Activated CD4-positive, alpha-beta memory T cell treated with anti-CD3 and anti-CD28 coated beads, Interleukin-2, amount 10 ng/mL, durations not matched to agents 7 days and 5 days (primary cell): ENCODE measurements at regions not wholly inside any gene's neighbourhood (a gene's known extent, or its start where the extent isn't known, plus 50 kb on each side); places are given as distances from the start of the nearest gene placed in this dataset.
"Not testable (repeated sequence)": the region's sequence is repeated elsewhere in the genome, so short reads cannot be mapped to it uniquely, and the experiment has no call there.

ENCODE experiments used
- CTCF ChIA-PET: fragments of 350-600 bp; sonication (Branson Sonifier 250); formaldehyde crosslinking; loops from one replicate; lab custom pipeline; 2021; ENCODE audit warnings: antibody characterized with exemption, inconsistent platforms; lab: Charles Lee
- POLR2A ChIA-PET: fragments of 350-600 bp; sonication (Branson Sonifier 250); formaldehyde crosslinking; loops from one replicate; lab custom pipeline; 2021; ENCODE audit warnings: antibody characterized with exemption; lab: Charles Lee
- DNase-seq: peaks from one replicate; pipeline ENCODE4 v3.0.0-alpha.2; 2020
- H3K27ac Mint-ChIP-seq: one replicate; pipeline ENCODE4 v1.8.0; 2021; ENCODE audit warnings: mild to moderate bottlenecking, mixed read lengths
- H3K27me3 Mint-ChIP-seq: one replicate; pipeline ENCODE4 v1.8.0; 2021; ENCODE audit warnings: mixed read lengths
- H3K36me3 Mint-ChIP-seq: one replicate; pipeline ENCODE4 v1.8.0; 2021; ENCODE audit warnings: low read depth, mixed read lengths
- H3K4me1 Mint-ChIP-seq: one replicate; pipeline ENCODE4 v1.8.0; 2021; ENCODE audit warnings: mixed read lengths
- H3K4me3 Mint-ChIP-seq: one replicate; pipeline ENCODE4 v1.8.0; 2021; ENCODE audit warnings: mild to moderate bottlenecking, mixed read lengths
- H3K9me3 Mint-ChIP-seq: one replicate; pipeline ENCODE4 v1.8.0; 2021; ENCODE audit warnings: mixed read lengths

- DNase-seq, result peak; percentile 79
Measured at GRCh38 chr2:7744827-7745226, 827.6 kb downstream of the RNF144A start.

DNA sequence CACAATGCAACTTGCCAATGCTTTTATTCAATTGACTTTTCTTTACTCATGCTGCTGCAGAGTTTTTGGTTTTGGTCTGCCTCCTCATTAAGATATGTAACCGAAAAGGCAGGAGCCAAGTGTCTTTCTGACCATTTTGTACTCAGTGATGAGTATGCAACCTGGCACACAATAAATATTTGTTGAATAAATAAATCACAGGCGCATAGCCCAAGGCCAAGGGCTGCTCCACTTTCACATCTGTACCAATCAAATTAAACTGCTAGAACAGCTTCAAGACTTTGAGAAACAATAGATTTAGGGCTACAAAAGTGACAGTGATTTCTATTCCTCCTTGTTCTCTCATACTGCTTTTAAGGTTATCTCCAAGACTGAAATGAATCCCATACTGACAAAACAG, 828.2 kb downstream of the RNF144A start:
- peak overlapping the region; percentile 14 for H3K27ac Mint-ChIP-seq
- no peaks in the 10 kb centered on the region for H3K27me3 Mint-ChIP-seq
- H3K4me1 Mint-ChIP-seq, result peaks cover 45% of the 10 kb centered on the region
- H3K36me3 Mint-ChIP-seq, result peaks cover 57% of the 10 kb centered on the region
- DNase-seq, result no peak
- ChIA-PET CTCF (interaction anchor here (1.0 kb wide), 1 partner anchor 20 kb away, joined by 4 read pairs; no protein-coding TSS in a partner anchor), POLR2A (interaction anchor here (0.7 to 2.9 kb wide), 4 partner anchors 12 to 939 kb away, joined by 3 to 26 read pairs (median 3); no protein-coding TSS in a partner anchor)
- H3K4me3 Mint-ChIP-seq, result no peak overlapping the region
- peaks cover 26% of the 10 kb centered on the region for H3K9me3 Mint-ChIP-seq

More at GRCh38 chr2:7744827-7745226, 827.6 kb downstream of the RNF144A start:
- Mint-ChIP-seq H3K4me1 (peaks cover 46% of the 10 kb centered on the region), H3K4me3 (peak overlapping the region; percentile 11), H3K9me3 (peaks cover 25% of the 10 kb centered on the region), H3K36me3 (peaks cover 62% of the 10 kb centered on the region), H3K27ac (peak overlapping the region; percentile 14), H3K27me3 (no peaks in the 10 kb centered on the region)
- ChIA-PET CTCF (interaction anchor here (1.0 kb wide), 1 partner anchor 20 kb away, joined by 4 read pairs; no protein-coding TSS in a partner anchor), POLR2A (interaction anchor here (0.7 to 2.9 kb wide), 5 partner anchors 12 to 940 kb away, joined by 3 to 26 read pairs (median 3); partner anchors contain the start of gene ID2)

DNA sequence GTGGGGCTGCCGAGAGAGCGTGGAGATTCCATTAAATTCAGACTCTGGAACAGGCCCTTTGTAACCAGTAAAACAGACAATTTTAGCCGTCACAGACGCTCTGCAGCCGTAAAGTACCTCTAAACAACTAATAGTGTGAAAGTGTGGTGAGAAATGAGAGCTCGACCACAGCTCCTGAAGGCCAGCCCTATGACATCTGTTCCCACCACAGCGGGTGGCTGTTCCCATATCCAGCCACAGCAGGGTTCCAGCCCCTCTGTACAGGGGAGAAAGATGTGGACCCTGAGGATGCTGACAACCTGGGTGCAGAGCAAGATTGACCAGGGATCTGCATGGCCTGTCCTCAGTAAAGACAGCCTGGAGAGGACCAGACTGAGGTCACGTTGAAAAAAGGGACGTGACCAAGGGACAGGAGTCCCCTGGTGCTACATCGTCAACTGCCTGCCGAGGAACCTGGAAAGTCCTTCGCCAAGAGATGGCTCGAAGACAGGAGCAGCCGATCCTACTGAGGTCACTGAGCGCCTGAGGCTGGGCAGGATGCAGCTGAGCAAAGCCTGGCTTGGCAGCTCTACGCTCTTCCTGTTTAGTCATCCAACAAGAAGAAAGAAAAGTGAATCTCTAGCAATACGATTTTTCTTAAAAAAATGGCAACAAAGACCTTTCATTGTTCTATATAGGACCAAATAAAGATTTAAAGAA, 831.7 kb downstream of the RNF144A start:
- Mint-ChIP-seq H3K9me3 (peaks cover 28% of the 10 kb centered on the region), H3K4me3 (no peak overlapping the region), H3K27me3 (no peaks in the 10 kb centered on the region), H3K27ac (peak overlapping the region; percentile 48), H3K4me1 (peaks cover 37% of the 10 kb centered on the region), H3K36me3 (peaks cover 43% of the 10 kb centered on the region)
- DNase-seq, result peak; percentile 37
- ChIA-PET CTCF (interaction anchor here (1.1 to 2.1 kb wide), 2 partner anchors 22 to 77 kb away, joined by 3 to 5 read pairs; no protein-coding TSS in a partner anchor), POLR2A (interaction anchor here (1.1 to 3.1 kb wide), 6 partner anchors 10 to 43 kb away, joined by 3 to 13 read pairs (median 5); no protein-coding TSS in a partner anchor)

GRCh38 chr2:7749895-7750559, 832.8 kb downstream of the RNF144A start:
- ChIA-PET CTCF (interaction anchor here (0.8 to 2.1 kb wide), 4 partner anchors 23 to 322 kb away, joined by 3 to 6 read pairs (median 4); no protein-coding TSS in a partner anchor), POLR2A (interaction anchor here (0.7 to 1.6 kb wide), 3 partner anchors 25 to 1048 kb away, joined by 3 to 9 read pairs (median 3); no protein-coding TSS in a partner anchor)
- peaks cover 30% of the 10 kb centered on the region for H3K9me3 Mint-ChIP-seq
- no peaks in the 10 kb centered on the region for H3K27me3 Mint-ChIP-seq
- H3K4me3 Mint-ChIP-seq, result no peak overlapping the region
- no peak overlapping the region for H3K27ac Mint-ChIP-seq
- H3K4me1 Mint-ChIP-seq, result peaks cover 25% of the 10 kb centered on the region
- peaks cover 44% of the 10 kb centered on the region for H3K36me3 Mint-ChIP-seq
- no peak for DNase-seq

DNA sequence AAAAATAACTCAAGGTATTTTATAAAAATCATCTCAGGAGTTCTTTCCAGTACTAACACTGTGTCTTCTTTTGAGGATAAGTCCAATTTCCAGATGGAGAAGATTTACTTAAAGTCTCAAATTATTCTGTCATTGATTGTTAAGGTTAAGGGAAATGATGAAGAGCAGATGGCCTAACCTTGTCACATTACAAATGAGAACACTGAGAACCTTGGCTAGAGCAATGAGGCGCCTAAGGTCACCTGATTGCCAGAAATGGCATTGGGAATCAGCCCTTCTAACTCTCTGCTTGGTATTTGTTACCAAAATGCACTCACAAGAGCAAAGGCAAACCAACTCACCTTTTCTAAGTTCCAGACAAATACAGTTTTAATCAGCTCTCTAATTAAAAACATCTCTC, 835.1 kb downstream of the RNF144A start:
- no peak overlapping the region for H3K4me3 Mint-ChIP-seq
- DNase-seq, result no peak
- H3K36me3 Mint-ChIP-seq, result peaks cover 51% of the 10 kb centered on the region
- ChIA-PET CTCF (interaction anchor here (1.0 kb wide), 1 partner anchor 8 kb away, joined by 3 read pairs; no protein-coding TSS in a partner anchor), POLR2A (interaction anchor here (0.9 to 1.0 kb wide), 2 partner anchors 25 to 549 kb away, joined by 3 read pairs; no protein-coding TSS in a partner anchor)
- no peak overlapping the region for H3K27ac Mint-ChIP-seq
- peaks cover 14% of the 10 kb centered on the region for H3K4me1 Mint-ChIP-seq
- peaks cover 50% of the 10 kb centered on the region for H3K9me3 Mint-ChIP-seq
- peaks cover 2% of the 10 kb centered on the region for H3K27me3 Mint-ChIP-seq

DNA sequence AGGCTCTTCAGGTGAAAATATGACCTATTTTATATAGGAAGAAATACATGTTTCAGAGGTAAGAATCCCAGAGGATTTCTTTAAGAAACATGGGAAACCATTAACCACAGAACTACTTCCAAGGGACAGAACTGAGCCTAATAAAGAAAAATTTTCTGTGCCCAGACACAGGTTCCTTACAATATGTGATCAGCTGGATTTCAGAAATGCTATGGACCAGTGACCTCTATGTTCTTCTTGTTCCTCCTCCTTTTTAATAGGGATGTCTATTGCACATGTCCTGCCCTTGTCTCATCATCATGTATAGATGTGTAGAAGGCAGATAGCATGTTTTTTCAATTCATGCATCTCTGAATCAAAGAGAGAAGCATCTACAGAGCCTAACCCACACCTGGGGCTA, 836.6 kb downstream of the RNF144A start:
- peaks cover 55% of the 10 kb centered on the region for H3K36me3 Mint-ChIP-seq
- peaks cover 50% of the 10 kb centered on the region for H3K9me3 Mint-ChIP-seq
- CTCF ChIA-PET, result no interaction called here

GRCh38 chr2:7755879-7756278, 838.7 kb downstream of the RNF144A start:
- DNase-seq, result no peak
- ChIA-PET CTCF (no interaction called here), POLR2A (no interaction called here)
- H3K4me1 Mint-ChIP-seq, result peaks cover 13% of the 10 kb centered on the region
- H3K4me3 Mint-ChIP-seq, result no peak overlapping the region
- H3K36me3 Mint-ChIP-seq, result peaks cover 50% of the 10 kb centered on the region
- H3K9me3 Mint-ChIP-seq, result peaks cover 51% of the 10 kb centered on the region
- H3K27me3 Mint-ChIP-seq, result peaks cover 2% of the 10 kb centered on the region
- no peak overlapping the region for H3K27ac Mint-ChIP-seq

More for the DNA sequence above, 836.6 kb downstream of the RNF144A start:
- POLR2A ChIA-PET, result interaction anchor here (0.7 kb wide), 1 partner anchor 928 kb away, joined by 3 read pairs; the partner anchor contains the start of gene ID2
- Mint-ChIP-seq H3K4me3 (no peak overlapping the region), H3K27ac (no peak overlapping the region), H3K27me3 (peaks cover 2% of the 10 kb centered on the region), H3K4me1 (peaks cover 17% of the 10 kb centered on the region)
- DNase-seq, result no peak

- Mint-ChIP-seq H3K27me3 (peaks cover 2% of the 10 kb centered on the region), H3K4me3 (no peak overlapping the region), H3K27ac (peak overlapping the region; percentile 8), H3K4me1 (peaks cover 13% of the 10 kb centered on the region), H3K9me3 (peaks cover 51% of the 10 kb centered on the region), H3K36me3 (peaks cover 50% of the 10 kb centered on the region)
- ChIA-PET POLR2A (interaction anchor here (0.8 to 2.0 kb wide), 7 partner anchors 10 to 925 kb away, joined by 3 to 5 read pairs (median 3); partner anchors contain the start of gene ID2), CTCF (interaction anchor here (0.6 kb wide), 1 partner anchor 458 kb away, joined by 4 read pairs; no protein-coding TSS in a partner anchor)
- DNase-seq, result no peak
Measured at GRCh38 chr2:7758073-7758759, 841.0 kb downstream of the RNF144A start.

- H3K9me3 Mint-ChIP-seq, result peaks cover 51% of the 10 kb centered on the region
- DNase-seq, result no peak
- CTCF ChIA-PET, result no interaction called here
- no peak overlapping the region for H3K27ac Mint-ChIP-seq
- peaks cover 2% of the 10 kb centered on the region for H3K27me3 Mint-ChIP-seq
- no peak overlapping the region for H3K4me3 Mint-ChIP-seq
- POLR2A ChIA-PET, result interaction anchor here (1.0 kb wide), 1 partner anchor 14 kb away, joined by 3 read pairs; no protein-coding TSS in a partner anchor
- peaks cover 50% of the 10 kb centered on the region for H3K36me3 Mint-ChIP-seq
- peaks cover 13% of the 10 kb centered on the region for H3K4me1 Mint-ChIP-seq
Measured at GRCh38 chr2:7759898-7760297, 842.7 kb downstream of the RNF144A start.

GRCh38 chr2:7763418-7763817, 846.2 kb downstream of the RNF144A start:
- POLR2A ChIA-PET, CTCF ChIA-PET, DNase-seq: not testable (repeated sequence)

DNA sequence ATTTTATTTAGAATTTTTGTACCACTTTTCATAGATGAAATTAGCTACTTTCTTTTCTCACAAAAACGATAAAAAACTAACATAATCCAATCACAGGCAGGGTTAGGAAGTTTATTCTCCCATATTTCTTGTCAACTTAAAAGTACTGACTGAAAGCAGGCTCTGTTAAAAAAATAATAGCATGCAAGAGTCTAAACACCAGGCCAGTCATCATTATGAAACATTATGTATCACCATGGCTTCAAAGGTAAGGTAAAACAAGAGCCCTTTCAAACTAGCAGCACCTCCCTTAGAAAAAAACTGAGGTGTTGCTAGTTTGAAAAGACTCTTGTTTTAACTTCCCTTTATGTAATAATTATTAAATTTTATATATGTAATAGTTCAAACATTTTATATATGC, 848.0 kb downstream of the RNF144A start:
- H3K4me3 Mint-ChIP-seq, result no peak overlapping the region
- no peak overlapping the region for H3K27ac Mint-ChIP-seq
- no peaks in the 10 kb centered on the region for H3K4me1 Mint-ChIP-seq
- H3K36me3 Mint-ChIP-seq, result peaks cover 31% of the 10 kb centered on the region
- ChIA-PET CTCF (no interaction called here), POLR2A (no interaction called here)
- H3K9me3 Mint-ChIP-seq, result peaks cover 33% of the 10 kb centered on the region
- DNase-seq, result no peak
- no peaks in the 10 kb centered on the region for H3K27me3 Mint-ChIP-seq

More at GRCh38 chr2:7763418-7763817, 846.2 kb downstream of the RNF144A start:
- H3K4me1 Mint-ChIP-seq, H3K27ac Mint-ChIP-seq, H3K27me3 Mint-ChIP-seq, H3K4me3 Mint-ChIP-seq: not testable (repeated sequence)
- peaks cover 25% of the 10 kb centered on the region for H3K9me3 Mint-ChIP-seq
- H3K36me3 Mint-ChIP-seq, result peaks cover 26% of the 10 kb centered on the region

DNA sequence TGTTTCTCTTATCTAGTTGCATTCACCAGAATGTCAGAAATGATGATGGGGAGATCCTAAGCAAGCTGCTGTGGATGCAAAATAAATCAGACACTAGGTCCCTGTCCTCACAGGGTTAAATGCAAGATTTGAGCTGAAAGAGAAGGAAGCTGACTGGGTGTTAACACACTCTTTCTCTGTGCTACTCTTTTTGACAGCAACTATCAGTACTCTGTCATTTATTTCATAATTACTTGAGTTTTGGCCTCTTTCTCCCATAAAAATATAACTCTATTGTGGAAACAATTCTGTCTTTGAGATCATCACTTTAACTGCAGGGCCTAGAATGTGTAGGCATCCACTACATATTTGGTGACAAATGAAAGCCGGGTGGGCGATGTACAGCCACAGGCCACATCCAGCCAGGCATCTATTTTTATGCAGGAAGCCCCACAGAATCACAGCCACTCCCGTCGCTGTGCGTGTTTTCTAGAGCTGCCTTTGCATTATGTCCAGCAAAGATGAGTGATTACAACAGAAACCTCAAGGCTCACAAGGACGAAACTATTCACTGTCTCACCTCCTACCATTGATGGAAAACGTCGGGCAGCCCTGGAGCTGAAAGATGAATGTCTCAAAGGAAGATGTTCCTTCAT, 849.0 kb downstream of the RNF144A start:
- H3K9me3 Mint-ChIP-seq, result peaks cover 33% of the 10 kb centered on the region
- H3K4me1 Mint-ChIP-seq, result no peaks in the 10 kb centered on the region
- H3K27ac Mint-ChIP-seq, result no peak overlapping the region
- ChIA-PET CTCF (interaction anchor here (1.1 kb wide), 1 partner anchor 94 kb away, joined by 4 read pairs; no protein-coding TSS in a partner anchor), POLR2A (no interaction called here)
- H3K4me3 Mint-ChIP-seq, result no peak overlapping the region
- peaks cover 31% of the 10 kb centered on the region for H3K36me3 Mint-ChIP-seq
- H3K27me3 Mint-ChIP-seq, result no peaks in the 10 kb centered on the region
- no peak for DNase-seq
